Activated CD4-positive, alpha-beta T cell treated with anti-CD3 and anti-CD28 coated beads, Interleukin-2, amount 50 U/mL, for 1 hour (primary cell): ENCODE measurements at regions not wholly inside any gene's neighbourhood (a gene's known extent, or its start where the extent isn't known, plus 50 kb on each side); places are given as distances from the start of the nearest gene placed in this dataset.

ENCODE experiments used
- DNase-seq: peaks from one replicate; pipeline ENCODE4 v3.0.0-alpha.2; 2020

DNA sequence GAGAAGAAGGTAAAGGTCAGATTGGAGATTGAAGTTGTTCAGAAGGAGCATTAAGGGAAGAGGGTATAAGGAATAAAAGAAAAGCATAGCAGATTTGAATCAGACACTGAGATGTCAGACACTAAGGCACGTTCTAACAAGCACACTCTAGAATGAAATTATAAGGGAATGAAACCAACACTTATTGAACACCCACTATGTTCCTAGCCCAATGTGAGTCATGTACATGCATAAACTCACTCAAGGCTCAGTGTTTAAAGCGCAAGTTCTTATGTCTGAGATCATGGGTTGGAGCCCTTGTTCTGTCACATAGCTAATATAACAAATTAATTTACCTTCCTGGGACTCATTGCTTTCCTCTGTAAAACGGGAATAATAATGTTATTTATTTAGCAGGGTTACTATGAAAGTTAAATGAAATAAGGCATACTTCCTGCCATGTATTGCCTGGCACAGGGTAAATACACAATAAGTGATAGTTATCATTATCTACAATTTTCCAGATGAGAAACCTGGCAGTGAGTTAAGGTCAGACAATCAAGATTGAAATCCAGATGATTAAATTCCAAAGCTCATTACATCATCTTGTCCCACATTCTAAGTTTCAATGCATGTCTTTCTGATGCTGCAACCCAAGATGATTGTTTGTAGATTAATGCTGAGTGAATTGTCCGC is 68.3 kb upstream of the DACH1 start:
- DNase-seq = no peak

DNA sequence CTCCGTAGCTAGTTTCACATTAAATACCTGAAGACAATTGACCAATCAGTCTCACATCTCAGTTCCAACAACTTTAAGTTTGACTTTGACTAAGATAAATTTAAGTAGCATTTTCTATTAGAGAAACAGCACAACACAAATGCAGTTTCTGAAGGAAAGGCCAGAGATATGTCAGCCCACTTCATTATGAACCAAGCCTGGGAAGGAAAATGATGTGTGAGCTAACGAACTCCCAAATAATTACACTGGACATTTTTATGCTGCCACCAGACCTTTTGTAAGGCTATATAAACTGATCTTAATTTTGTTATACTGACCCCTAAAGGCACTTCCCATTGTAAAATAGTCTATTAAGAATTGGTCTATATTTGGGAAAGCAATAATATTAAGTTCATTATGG is 57.9 kb upstream of the DACH1 start:
- no peak for DNase-seq

DNA sequence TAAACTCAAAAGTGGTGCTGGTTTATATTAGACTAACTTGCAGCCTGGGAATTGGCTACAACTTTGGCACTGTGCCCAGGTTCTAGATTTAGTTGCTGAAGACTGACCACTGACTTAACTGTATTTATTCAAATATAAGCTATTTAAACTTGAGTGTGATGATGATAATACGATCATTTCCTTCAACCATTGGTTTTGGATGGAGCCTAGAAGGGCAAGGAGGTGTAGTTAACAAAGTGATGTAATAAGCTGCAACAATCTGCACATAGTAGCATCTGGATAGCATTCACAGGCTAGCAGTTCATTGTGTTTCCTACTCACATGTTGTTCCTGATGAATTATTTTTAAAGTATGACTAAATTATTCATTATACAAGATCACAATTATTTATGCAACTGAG is 55.2 kb upstream of the DACH1 start:
- no peak for DNase-seq
